IPS DF 19.7 (cell line): ENCODE measurements at regions not wholly inside any gene's neighbourhood (a gene's known extent, or its start where the extent isn't known, plus 50 kb on each side); places are given as distances from the start of the nearest gene placed in this dataset.
"Not testable (repeated sequence)": the region's sequence is repeated elsewhere in the genome, so short reads cannot be mapped to it uniquely, and the experiment has no call there.

Source experiments
- DNase-seq: peaks from one replicate; pipeline ENCODE4 v3.0.0-alpha.2; 2013; ENCODE audit warnings: low read depth, low spot score

- no peak for DNase-seq
Observed at GRCh38 chr2:134014196-134014960, 239.5 kb upstream of the MGAT5 start.

DNA sequence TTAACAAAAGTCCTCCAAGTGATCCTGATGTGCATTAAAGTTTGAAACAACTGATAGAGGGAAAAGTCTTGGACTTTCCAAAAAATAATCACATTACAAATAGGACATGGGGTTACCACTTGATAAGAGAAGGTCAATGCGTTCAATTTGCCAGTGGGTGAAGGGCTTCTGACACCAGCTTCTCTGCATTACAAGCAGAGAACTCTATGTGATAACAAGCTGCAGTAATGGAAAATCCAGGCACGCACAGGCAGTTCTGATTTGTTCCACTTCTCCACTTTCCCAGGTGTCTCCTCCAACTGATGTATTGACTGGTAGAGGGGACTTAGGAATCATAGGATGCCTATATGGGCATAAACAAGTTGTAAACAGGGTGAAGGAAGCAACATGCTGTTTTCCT lies 234.0 kb upstream of the MGAT5 start:
- DNase-seq: no peak

DNA sequence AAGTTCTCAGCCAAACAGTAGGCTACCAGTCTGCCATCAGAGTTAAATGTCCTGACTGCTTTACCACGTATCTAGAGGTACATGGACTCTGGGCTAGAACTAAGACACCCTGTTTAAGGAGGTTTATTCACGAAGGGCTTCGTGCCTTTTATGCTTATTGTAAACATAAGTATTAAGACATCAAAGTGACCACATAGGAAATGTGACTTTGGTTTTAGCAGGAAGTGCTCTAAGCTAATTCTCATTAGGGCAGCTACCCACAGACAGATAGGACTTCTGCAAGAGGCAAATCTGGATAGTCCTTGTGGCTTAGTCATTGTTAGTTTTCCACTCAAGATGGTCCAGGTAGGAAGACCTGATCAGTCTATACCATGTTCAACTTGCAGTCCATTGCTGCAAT lies 233.3 kb upstream of the MGAT5 start:
- DNase-seq: no peak

- DNase-seq: no peak
Observed at GRCh38 chr2:134021830-134022524, 231.9 kb upstream of the MGAT5 start.

GRCh38 chr2:134023854-134024253 lies 230.0 kb upstream of the MGAT5 start:
- DNase-seq: no peak

DNA sequence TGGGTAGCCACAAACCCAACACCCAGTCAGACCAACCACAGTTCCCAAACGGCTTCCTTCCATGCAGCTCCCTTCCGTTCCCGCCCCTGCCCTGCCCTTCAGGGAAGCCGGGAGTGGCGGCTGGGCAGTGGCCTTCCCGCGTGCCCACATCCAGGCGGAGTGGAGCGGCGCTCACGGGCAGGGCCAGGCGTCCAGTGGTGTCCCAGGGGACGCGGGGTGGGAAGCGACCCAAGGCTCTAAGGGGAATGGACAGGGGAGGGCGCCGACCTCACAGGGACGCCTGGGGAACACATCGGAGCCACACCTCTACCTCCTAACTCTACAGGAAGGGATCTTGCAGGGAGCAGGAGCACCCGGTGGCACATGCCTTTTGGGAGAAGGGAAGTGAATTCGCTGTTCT lies 225.9 kb upstream of the MGAT5 start:
- no peak for DNase-seq

- DNase-seq: no peak
Observed at GRCh38 chr2:134029418-134029817, 224.5 kb upstream of the MGAT5 start.

GRCh38 chr2:134031539-134031938 lies 222.3 kb upstream of the MGAT5 start:
- DNase-seq: no peak

- no peak for DNase-seq
Observed at GRCh38 chr2:134035605-134036370, 218.1 kb upstream of the MGAT5 start.

DNA sequence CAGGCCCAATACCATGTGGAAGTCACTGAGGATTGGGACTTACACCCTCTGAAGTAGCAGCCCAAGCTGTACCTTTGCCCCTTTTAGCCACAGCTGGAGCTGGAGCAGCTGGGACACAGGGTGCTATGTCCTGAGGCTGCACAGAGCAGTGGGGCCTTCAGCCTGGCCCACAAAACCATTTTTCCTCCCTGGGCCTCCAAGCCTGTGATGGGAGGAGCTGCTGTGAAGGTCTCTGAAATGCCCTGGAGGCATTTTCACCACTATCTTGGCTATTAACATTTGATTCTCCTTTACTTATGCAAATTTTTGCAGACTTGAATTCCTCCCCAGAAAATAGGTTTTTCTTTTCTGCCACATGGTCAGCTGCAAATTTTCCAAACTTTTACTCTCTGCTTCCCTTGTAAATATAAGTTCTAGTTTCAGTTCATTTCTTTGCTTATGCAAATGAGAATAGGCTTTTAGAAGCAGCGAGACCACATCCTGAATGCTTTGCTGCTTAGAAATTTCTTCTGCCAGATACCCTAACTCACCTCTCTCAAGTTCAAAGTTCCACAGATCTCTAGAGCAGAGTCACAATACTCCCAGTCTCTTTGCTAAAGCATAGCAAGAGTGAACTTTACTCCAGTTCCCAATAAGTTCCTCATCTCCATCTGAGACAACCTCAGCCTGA lies 213.8 kb upstream of the MGAT5 start:
- no peak for DNase-seq

DNA sequence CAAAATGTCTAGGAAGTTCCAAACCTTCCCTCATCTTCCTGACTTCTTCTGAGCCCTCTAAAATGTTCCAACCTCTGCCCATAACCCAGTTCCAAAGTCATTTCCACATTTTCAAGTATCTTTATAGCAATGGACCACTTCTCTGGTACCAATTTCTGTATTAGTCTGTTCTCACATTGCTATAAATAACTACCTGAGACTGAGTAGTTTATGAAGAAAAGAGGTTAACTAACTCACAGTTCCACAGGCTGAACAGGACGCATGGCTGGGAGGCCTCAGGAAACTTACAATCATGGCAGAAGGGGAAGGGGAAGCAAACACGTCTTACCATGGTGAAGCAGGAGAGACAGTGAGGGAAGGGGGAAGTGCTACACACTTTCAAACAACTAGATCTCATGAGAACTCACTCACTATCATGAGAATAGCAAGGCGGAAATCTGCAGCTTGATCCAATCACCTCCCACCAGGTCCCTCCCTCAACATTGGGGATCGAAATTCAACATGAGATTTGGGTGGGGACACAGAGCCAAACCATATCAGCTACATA lies 213.2 kb upstream of the MGAT5 start:
- not testable (repeated sequence) for DNase-seq

GRCh38 chr2:134041877-134042276 lies 212.0 kb upstream of the MGAT5 start:
- no peak for DNase-seq

GRCh38 chr2:134043028-134043427 lies 210.8 kb upstream of the MGAT5 start:
- DNase-seq: not testable (repeated sequence)

DNA sequence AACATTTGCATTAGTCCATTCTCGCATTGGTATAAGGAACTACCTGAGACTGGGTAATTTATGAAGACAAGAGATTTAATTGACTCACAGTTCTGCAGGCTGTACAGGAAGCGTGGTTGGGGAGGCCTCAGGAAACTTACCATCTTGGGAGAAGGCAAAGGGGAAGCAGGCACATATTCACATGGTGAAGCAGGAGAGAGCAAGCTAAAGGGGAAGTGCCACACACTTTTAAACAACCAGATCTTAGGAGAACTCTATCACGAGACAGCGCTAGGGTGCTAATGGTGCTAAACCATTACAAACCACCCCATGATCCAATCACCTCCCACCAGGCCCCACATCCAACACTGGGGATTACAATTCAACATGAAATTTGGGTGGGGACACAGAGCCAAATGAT lies 201.7 kb upstream of the MGAT5 start:
- no peak for DNase-seq

DNA sequence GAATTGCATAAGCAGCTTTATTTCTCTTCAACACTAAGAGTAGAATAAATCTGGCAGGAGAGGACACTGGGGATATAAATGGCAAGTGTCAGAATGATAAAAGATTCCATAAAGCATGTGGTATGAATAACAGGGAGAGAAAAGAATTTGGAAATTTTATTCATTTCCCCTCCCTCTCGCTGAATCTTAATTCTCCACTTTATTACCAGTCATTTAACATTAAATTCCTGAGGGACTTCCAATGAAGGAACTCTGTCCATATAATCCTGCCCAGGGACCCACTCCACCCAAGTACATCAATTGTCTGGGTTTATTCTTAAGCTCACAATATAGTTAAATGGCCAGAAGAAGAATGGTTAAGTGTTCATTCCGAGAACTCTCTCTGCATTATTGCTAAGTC lies 197.7 kb upstream of the MGAT5 start:
- DNase-seq: no peak

GRCh38 chr2:134061066-134061465 lies 192.8 kb upstream of the MGAT5 start:
- not testable (repeated sequence) for DNase-seq

- DNase-seq: not testable (repeated sequence)
Observed at GRCh38 chr2:134062235-134062634, 191.6 kb upstream of the MGAT5 start.

- not testable (repeated sequence) for DNase-seq
Observed at GRCh38 chr2:134063916-134064315, 190.0 kb upstream of the MGAT5 start.

GRCh38 chr2:134070281-134070741 lies 183.6 kb upstream of the MGAT5 start:
- no peak for DNase-seq

- DNase-seq: no peak
Observed at GRCh38 chr2:134072341-134072740, 181.5 kb upstream of the MGAT5 start.

DNA sequence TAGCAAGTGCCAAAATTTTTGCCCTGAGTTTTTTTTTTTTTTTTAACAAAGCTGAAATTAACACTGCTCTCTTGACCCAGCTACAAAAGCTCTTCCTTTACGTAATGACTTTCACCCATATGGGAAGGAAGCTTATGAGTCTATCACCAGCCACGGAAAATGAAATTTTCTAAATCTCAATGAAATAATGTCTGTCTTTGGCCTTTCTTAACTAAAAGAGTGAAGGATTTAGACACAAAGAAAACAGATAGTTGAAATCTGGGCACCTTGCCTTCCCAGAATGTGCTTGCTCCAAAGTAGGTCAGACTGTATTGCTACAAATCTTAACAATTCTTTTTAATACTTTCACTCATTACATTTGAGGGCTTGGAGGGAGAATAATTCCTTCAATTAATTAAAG lies 180.8 kb upstream of the MGAT5 start:
- no peak for DNase-seq

DNA sequence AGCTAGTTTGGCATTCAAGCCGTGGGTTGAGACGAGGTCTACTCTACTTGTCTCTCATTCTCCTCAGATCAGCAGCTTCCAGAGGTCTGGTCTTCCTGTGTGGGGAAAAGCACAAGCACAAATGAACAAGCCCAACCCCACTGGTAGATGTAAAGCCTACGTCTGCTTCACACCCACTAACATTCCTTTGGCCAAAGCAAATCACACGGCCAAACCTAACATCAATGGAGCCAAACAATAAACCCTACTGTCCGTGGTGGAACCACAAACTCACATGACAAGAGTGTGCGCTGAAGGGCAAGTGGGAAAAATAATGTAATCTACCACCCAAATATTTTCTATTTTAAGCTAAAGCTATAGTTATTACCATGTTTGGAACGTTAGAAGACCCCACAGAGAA lies 179.3 kb upstream of the MGAT5 start:
- no peak for DNase-seq
